ENCODE measurements at regions not wholly inside any gene's neighbourhood (a gene's known extent, or its start where the extent isn't known, plus 50 kb on each side); places are given as distances from the start of the nearest gene placed in this dataset.

DNA sequence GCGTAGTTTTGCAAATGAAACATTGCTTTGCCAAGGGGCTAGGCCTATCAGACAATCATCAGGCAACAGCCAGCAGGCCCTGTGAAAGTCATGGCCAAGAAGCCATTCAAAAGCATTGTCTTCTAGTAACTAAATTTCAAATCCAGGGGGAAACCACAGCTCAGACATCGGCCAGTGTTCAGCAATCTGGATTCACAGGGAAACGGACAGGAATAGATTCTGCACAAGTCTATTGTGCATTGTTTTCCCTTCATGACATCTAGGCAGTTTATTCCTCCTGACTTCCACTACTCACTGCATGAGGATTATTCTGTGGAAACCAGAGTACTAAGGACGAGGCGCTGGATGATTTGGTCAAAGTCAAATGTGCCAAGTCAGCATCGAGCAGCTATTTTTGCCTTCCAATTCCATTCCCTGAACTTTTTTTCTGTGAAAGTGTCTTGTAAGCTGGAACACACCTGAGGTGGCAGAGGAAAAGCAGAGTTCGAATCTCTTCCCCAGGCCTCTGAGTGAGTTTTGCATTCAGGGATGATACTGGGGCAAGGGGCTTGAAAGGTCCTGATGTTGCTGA lies 75.4 kb downstream of the VCPKMT start:
- DNase-seq = no peak

DNA sequence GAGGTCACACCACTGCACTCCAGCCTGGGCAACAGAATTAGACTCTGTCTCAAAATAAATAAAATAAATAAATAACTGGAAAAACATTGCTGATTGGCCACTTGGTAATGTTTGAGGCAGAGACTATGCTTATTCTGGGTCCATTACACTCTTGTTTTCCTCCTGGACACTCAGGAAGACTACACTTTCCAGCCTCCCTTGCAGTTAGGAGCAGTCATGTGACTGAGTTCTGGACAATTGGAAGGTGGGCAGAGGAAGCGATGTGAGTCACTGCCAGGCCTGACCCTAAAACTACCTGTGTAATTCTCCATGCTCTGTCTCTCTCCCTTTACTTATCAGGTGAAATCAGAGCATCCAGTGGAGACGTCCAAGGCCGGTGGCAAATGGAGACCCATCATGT lies 74.4 kb downstream of the VCPKMT start:
- no peak for DNase-seq

DNA sequence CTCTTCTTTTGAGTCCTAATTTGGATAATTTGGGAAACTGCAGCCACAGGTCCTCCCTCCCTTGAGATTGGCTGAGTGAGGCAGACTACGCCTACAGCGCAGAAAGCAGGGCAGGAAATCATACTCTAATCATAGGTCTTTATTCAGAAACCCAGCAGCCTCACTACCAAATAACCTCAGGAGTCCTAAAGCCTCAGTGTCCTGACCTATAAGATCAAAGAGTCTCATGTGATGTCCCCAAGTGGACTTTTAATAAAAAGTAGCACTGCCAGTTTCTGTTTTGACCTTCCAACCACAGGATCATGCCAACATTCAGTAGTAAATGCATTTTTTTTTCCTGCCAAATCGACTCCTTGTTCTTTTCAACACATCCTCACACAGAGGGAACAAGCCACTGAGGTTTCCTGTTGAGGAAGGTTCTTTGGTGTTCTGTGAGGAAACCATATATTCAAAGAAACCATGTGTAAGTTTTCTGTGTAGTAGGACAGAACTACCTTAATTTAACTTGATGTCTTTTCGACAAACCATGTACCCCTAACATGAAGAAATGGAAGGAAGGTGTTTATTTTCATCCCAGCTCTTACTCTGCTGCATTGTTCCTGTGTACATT lies 72.2 kb downstream of the VCPKMT start:
- no peak for DNase-seq

DNA sequence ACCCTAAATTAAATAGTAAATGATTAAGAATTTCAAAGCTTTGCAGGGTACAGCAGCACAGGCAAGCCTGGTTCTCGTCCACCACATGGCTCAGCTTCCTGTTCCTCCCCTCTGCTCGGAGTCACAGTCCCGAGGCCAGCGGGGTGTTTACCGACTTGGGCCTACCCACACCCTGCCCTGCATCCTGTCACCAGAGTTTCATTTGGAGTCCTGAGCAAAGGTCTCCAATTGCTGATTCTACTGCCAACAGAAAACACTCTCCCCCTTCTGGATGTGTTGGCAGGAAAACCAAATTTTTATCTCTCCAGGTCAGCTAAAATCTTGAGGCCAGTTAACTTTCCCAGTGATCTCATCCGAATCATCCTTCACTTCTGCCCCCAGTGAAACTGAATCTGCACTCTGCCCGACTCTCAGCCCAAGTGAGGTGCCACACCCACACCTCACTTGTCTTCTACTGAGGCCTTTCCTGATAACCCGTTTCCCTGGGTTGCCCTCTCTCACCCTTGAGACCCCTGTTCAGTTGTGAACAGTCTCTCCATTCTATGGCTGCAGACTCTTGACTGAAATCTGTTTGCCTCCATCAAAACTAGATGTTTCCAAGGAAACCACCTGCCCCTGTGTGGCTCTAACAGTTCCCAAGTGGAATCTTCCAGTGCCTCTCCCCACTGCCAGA lies 71.2 kb downstream of the VCPKMT start:
- peak; percentile 54 to 61 for DNase-seq

DNA sequence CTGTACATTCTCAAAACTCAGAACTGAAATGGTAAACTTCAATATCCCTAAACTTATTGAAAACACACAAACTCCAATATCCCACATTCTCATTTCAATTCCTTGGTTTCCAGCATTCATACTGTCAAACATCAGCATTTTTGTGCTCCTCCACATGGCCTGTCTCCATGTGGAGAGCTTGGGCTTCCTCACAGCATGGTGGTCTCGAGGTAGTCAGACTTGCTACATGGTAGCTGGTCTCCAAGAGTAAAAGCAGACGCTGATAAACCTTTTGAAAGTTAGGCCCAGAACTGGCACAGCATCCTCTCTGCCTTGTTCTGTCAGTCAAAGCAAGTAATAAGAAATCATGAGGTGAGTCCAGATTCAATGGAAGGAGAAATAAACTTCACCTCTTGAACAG lies 70.5 kb downstream of the VCPKMT start:
- no peak for DNase-seq

DNA sequence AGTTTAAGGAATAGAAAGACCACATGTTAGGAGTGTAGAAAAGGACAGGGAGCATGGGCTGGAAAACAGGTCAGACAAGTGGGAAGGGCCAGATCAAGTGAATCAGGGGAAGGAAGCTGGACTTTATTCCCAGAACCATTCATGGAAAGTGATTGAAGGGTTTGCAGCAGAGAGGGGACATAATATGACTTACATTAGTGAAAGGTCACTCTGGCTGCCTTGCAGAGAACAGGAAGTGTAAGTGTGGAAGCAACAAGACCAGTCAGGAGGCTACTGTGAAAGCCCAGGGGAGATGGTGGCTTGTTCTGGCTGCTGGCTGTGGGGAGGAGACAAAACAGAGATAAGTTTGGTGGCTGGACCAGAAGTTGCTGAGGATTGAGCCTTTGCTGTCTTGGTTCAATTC lies 69.1 kb downstream of the VCPKMT start:
- DNase-seq = no peak

DNA sequence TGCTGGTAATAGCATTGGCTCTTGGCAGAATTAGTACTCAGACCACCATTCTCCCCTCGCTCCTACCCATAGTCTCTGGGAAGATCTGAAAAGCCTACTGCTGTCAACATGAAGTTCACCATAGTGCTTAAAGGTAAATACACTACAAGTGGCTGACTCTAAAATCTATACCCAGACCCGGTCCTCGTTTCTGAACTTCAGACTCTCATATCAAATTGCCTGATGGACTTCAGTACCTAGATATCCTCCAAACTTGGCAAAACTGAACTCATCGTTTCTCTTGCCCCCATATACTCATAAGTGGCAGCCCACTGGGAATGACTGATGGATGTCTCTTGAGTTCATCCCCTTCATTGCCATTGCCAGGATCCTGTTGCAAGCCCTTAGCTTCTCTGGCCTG lies 67.3 kb downstream of the VCPKMT start:
- DNase-seq = no peak

DNA sequence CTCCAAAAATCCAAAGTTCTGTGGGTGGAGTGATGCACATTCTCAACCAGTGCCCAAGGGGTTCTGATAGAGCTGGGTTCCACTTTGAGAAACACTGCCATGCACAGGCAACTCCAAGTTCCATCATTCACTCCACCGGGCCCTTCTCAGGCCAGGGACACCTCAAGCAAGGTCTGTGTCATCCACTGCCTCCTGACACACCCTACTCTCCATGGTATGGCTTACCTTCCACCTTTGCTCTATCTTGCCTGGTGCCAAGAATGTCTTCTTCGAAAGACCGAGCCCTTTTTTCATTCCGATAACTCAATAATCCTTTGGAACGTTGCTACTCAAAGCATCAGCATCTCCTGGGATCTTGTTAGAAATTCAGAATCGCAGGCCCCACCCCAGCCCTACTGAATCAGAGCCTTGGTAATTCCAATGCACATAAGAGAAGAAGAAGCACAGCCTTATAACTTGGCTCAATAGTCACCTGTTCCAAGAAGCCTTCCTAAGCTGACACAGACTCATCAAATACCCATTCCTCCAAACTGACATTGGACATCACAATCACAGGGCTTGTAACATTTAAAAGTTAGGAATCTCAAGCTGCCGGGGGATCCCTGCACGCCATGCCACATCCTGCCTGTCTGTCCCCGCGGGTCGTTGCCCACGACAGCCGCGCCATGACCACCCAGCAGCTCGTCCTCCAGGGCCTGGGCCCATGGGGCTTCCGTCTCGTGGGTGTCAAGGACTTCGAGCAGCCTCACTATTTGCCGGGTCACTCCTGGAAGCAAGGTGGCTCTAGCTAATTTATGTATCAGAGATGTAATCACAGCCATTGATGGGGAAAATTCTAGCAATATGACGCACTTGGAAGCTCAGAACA lies 66.4 kb downstream of the VCPKMT start:
- DNase-seq = no peak

DNA sequence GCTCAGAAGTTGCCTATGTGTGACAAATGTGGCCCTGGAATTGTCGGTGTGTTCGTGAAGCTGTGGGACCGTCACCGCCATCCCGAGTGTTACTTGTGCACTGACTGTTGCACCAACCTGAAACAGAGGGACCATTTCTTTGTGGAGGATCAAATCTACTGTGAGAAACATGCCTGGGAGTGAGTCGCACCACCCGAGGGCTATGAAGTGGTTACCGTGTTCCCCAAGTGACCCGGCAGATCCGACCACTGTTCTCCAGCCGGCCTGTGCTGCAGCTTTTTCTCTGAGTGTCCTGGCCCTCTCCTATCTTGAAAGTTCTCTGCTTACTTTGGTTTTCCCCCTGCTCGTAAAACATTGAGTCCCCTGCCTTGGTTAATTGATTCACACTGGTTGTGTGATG lies 65.3 kb downstream of the VCPKMT start:
- no peak for DNase-seq

DNA sequence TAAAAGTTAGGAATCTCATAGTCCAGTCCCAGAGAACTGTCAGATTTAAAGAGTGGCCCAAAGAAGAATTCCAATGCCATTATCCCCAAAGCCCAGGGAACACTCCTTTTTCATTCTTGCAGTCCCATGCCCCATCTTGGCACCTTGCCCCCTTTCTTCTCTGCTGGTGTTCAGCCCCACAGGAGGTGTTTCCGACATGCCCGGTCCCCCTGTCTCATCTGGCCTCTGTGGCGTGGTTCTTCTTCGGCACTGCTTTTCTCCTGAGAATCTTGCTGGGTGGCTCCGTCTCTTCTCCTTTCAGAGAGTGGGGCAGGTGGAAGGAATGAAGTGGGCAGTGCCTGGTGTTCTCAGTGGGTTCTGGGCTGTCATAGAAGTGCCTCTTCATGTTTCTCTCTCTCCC lies 64.7 kb downstream of the VCPKMT start:
- no peak for DNase-seq

DNA sequence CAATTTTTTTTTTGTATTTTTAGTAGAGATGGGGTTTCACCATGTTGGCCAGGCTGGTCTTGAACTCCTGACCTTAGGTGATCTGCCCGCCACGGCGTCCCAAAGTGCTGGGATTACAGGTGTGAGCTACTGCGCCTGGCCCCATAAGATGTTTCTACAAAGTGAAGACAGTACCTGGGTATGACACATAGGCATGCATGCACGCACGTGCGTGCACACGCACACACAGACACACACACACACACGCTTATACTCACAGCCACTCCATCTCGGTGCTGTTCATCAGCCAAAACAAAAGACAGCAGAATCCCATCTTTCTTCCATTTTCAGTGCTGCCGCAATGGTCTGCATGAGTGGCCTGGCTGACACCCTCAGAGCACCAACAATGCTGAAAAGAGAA lies 63.9 kb downstream of the VCPKMT start:
- no peak for DNase-seq

DNA sequence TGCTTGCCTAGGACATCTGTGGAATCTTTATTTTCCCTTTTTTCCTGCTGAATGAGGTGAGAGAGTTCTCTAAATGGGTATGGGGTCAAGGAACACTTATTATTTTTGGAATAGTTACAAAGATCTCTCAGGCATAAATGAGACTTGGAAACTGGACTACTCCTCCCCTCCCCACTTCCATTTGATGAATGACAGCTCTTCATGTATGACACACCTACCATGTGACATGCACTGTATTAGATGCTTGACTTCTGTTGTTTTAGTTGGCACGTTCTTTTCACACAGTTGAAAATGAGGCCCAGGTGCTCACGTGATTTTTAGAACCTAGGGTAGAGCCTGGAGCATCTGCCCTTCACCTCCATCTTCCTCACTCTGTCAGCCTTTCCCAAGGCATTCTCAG lies 62.4 kb downstream of the VCPKMT start:
- no peak for DNase-seq

DNA sequence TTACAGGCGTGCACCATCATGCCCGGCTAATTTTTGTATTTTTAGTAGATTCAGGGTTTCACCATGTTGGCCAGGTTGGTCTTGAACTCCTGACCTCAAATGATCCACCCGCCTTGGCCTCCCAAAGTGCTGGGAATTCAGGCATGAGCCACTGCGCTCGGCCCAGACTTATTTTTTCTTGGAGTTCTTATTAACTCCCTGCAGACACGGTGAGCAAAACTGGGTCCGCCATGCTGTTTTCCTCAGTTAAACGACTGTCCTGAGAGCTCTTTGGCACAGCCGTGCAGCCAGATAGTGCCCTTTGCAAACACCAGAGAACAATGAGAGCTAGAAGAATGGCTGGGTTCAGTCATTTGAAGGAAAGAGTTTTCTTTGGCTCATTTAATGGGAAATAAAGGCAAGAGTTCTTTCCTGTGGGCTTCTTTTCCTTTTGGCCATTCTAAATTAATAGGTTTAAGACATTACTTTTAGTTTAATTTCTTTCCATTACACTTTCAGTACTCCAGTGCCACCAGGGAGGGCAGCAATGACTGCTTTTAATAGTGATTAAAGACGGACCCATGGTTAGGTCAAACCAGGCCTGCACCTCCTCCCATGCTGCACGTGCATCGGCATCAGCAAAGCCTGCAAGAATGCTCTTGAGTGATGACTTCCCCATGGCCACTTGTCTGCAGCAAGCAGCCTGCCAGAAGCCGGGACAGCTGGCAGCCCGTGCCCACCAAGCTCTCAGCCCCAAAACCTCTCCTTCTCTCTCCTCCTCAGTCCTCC lies 60.7 kb downstream of the VCPKMT start:
- no peak for DNase-seq

DNA sequence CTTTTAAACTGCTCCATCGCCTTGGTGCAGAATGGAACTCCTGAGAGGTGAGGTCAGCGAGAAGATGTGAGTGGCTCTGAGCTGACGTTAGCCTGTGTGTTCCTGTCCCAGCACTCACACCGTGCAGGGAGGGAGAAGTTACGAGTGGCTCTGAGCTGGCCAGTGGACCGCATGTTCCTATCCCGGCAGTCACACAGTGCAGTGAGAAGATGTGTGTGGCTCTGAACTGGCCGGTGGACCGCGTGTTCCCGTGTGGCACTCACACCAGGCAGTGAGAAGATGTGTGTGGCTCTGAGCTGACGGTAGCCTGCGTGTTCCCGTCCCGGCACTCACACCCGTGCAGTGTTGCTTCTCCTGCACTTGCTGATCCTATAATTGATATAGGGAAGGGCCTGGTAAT lies 59.9 kb downstream of the VCPKMT start:
- no peak for DNase-seq

DNA sequence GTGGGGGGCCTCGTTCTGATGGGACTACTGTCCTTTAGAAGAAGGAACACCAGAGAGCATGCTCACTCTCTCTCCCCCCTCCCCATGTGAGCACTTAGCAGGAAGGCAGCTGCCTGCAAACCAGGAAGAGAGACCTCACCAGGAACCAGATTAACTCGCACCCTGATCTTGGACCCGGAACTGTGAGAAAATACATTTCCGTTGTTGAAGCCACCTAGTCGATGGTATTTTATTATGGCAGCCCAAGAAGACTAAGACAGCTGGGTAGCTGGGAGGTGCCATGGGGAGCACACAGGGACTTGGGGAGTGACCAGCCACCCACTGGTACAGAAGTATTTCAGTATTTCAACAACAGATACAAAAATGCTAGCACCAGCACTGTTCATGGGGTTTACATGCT lies 59.0 kb downstream of the VCPKMT start:
- no peak for DNase-seq

DNA sequence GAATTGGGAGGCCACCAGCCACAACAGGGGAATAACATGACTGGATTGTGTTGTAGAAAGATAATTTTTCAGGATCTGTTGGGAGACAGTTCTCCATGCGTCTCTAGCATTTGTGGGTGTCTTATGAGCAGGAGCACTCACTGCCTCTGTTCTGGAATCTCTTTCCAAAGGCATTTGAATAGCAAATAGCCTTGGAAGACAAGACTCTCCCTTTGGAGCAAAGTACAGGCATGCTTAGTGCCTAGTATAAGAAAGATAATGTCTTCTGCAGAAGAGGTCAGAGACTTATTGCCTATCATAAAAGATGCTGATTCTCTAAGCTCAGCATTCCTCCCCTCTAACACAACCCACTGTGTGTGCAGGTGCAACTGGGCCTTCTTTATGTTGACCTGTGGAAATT lies 58.3 kb downstream of the VCPKMT start:
- no peak for DNase-seq
